Pons (tissue), 1 donor: ENCODE measurements at regions not wholly inside any gene's neighbourhood (a gene's known extent, or its start where the extent isn't known, plus 50 kb on each side); places are given as distances from the start of the nearest gene placed in this dataset.
A peak's percentile ranks its signal among the peaks of the same experiment; 100 is the strongest.
"Not testable (repeated sequence)": the region's sequence is repeated elsewhere in the genome, so short reads cannot be mapped to it uniquely, and the experiment has no call there.

ENCODE experiments used
- DNase-seq: peaks from one replicate; pipeline ENCODE4 v3.0.0-alpha.2; 2016; ENCODE audit warnings: low spot score

DNA sequence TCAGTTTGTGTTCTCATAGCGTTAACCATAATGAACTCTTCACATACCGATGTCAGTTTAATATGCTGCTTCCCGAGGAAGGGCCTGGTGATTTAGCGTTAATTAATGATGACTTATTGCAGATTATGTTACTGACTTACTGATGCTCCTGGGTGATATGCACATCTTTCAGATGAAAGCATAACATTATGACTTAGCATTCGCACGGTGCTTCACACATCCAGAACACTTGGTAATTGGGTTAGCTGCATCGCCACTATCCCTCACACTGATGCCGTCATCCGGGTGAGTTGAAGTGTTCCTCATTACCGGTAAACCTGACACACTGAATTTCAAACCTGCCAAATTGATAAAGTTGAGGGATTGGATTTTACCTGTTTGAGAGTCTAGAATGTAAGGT lies 239.0 kb upstream of the PODXL start:
- no peak for DNase-seq

DNA sequence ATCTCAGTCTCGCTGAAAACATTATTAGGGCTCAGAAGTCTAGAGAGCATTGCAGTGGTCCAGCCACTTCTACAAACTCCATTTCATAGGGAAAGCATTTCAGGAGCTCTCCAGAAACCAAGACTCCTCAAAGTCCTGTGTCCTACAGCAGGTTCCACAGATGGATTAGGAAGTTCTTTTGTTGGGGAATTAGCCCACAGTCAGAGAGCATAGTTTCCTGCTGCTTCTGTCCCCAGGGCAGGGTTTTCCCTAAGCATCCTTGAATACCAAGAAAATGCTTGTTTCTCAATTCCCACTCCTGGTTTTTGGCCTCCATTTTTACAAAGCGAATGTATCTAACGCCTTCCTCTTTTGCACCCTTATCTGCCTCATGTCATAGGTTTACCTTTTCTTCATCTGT lies 235.9 kb upstream of the PODXL start:
- no peak for DNase-seq

DNA sequence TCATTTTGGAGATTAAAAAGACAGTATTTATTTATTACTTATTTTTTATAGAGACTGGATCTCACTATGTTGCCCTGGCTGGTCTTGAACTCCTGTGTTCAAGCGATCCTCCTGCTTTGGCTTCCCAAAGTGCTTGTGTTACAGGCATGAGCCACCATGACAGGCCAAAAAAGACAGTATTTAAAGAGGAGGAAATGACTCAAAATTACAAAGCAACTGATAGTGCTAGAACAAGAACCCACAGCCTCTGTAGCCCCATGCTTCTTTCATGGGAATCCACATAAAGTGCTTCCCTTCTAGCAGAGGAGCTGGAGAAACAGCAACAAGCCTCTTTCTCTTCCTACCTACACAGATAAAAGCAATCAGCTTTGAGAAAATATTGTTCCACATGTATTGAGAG lies 230.7 kb upstream of the PODXL start:
- no peak for DNase-seq

DNA sequence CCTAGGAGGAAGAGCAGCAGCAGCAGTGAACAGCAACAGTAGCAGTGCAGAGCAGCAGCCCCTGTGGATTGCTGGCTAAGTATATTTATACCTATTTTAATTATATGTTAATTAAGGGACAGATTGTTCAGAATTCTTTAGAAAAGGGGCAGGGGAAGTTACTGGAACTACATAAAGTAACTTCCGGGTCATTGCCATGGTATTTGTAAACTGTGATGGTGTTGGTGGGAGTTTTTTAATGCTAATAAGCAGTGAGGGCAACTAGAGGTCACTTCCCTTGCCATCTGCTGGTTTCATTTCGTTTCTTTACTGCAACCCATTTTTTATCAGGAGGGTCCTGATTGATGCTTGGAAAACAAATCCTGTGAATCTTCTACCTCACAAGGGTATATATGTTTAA lies 229.8 kb upstream of the PODXL start:
- no peak for DNase-seq

DNA sequence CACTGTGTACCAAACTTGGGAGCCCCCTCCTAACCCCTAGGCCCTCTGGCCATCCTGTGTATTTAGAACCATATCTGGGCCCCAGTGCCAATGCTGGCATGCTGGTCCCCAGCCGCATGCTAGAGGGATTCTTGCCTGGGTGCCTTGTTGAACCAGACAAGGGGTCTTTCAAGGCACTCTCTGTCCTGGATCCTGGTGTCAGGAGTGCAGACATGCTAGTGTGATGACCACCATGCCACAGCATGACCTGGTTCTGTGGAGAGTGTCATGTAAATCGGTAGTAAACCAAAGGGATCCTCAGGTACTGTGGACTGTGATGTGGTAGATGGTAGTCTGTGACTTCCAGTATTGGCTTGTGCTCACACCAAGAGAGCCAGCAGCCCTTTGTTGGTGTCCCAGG lies 222.2 kb upstream of the PODXL start:
- DNase-seq = no peak

DNA sequence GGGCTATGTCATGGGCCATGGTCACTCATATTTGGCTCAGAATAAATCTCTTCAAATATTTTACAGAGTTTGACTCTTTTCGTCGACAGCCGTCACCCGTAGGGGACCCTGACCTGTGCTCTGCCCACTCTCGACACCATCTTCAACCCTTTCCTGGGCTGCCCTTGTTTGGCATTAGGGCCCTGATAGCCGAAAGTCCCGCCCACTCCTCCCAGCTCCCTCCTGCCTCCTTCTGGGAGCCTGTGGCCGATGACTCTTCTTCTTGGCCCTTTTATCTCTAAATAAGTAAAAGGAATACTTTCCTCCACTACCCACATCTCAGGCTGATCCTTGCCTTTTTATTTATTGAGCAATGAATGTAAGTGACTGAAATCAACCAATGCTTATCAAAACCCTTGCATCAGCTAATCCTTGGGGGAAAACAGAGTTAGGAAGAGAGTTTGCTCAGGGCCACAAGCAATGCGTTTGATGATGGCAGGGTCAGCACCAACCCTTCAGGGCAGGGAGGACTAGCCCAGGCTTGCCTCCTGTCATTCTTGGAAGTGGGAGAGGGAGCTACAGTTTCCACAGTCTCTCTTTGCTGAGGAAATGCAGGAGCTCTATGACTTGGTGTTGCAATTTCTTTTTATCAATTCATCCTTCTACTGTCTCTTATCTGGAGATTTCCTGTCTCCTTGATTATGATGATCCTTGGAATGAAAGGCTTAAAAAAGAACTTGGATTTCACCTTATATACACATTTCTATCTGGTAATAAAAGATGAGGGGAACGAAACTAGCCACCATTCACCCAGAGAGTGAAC lies 218.2 kb upstream of the PODXL start:
- DNase-seq = no peak

DNA sequence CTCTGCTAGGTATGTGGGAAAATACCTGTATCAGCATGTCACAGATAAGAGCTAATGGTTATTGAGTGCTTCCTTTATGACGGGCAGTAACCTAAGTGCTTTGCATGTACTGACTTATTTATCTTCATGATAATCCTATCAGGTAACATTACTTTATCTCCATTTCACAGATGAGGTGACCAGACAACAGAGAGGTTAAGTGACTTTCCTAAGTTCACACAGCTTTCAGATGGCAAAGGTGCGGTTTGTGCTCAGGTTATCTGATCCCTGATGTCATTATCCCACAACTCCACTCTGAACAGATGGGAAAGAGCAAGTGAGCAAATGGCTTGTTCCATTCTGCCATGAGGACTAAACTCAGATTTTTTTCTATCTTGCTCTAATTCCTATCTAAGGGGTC lies 217.0 kb upstream of the PODXL start:
- DNase-seq = no peak

DNA sequence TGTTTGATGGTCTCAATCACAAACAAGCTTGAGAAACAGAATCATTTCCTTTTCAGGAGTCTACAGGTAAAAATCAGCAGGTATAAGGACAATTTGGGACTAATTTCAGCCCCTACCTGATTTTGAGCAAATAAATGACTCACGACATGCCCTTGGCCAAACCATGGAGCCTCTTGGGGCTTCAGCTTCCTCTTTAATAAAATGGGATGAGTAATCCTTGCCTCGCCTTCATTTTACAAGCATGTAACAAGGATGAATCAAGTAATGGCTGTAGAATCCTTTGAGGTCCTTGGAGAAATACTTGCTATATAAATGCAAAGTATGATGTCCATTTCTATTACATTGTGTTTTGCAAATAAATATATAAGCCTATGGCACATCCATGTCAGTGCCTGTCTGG lies 212.8 kb upstream of the PODXL start:
- no peak for DNase-seq

DNA sequence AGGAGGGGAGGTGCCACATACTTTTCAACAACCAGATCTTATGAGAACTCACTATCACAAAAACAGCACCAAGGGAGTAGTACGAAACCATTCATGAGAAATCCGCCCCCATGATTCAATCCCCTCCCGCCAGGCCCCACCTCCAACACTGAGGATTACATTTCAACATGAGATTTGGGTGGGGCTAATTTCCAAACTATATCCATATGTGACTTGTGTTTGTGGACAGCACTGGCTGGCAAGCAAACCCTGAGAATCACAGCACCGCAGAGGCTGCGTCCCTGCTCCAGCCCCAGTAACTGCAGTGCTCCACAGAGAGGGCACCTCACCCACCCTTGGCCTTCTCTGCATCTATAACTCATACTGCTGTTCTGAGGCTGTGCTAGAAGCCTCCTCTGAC lies 211.2 kb upstream of the PODXL start:
- DNase-seq = no peak

DNA sequence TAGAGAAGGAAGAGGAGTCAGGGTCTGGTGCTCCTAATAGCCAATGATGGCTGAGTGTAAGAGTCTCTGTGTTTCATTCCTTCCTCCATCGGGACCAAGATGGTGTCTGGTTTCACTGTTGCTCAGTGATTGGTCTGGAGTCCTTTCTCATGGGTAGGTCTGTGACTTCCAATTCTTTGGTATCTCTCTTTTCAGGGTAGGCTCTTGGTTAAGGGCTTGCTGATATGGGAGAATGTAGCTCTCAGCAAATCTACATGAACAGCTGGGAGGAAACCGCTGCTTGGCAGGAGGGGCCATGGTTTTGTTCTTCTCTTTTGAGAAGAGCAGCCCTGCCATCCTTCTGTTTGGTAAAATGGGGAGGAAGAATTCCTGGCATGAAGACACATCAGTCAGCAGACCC lies 209.1 kb upstream of the PODXL start:
- DNase-seq = no peak

DNA sequence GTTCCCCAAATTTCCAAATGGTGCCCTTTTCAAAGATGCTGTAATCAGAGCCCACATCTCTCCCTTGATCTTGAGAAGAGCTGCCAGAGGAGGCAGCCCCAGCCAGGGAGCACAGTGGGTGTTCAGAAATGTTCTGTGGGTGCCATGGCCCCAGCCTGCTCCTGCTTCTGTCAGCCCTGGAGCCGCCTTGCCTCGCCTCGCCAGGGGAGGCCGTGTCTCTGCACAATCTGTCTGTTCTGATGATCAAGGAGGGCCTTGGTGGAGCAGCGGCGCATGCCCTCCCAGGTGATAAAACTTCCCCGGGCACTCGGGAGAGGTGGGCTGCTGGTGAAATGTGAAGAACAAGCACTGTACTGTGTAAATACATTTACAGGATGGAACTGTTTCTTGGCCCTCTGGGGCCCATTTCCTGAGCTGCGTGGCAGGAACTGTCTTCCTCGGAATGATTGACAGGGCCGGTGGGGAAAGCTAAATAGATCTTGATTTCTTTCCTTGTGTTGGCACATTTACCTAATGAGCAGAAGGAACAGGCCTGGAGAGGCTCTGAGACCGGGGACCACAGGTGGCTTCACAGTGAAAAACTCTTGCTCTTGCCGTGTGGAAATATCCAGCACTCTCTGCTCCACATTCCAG lies 207.8 kb upstream of the PODXL start:
- DNase-seq = no peak

DNA sequence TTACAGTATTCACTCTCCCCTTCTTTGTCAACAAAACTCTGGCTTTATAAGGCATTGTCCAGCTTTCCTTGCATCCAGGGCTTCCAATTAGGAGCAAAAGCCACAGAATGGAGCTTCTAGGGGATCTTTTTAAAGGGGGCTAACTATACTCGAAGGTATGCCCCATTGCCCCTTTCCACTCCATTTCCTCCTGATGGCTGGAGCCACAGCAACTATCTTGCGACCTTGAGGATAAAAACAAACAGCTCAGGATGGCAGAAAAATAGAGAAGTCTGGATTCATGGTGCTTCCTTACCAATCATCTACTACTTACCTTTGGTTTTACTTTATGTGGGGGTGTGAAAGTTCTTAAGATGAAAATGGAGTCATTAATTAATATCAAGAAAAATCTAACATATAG lies 206.3 kb upstream of the PODXL start:
- DNase-seq = no peak

DNA sequence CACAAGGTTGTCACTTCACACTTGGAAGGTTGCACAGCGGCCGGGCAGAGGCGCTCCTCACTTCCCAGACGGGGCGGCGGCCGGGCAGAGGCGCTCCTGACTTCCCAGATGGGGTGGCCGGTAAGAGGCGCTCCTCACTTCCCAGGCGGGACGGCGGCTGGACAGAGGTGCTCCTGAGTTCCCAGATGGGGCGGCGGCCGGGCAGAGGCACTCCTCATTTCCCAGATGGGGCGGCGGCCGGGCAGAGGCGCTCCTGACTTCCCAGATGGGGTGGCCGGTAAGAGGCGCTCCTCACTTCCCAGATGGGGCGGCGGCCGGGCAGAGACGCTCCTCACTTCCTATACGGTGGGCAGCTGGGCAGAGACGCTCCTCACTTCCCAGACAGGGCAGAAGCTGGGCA lies 199.4 kb upstream of the PODXL start:
- not testable (repeated sequence) for DNase-seq

DNA sequence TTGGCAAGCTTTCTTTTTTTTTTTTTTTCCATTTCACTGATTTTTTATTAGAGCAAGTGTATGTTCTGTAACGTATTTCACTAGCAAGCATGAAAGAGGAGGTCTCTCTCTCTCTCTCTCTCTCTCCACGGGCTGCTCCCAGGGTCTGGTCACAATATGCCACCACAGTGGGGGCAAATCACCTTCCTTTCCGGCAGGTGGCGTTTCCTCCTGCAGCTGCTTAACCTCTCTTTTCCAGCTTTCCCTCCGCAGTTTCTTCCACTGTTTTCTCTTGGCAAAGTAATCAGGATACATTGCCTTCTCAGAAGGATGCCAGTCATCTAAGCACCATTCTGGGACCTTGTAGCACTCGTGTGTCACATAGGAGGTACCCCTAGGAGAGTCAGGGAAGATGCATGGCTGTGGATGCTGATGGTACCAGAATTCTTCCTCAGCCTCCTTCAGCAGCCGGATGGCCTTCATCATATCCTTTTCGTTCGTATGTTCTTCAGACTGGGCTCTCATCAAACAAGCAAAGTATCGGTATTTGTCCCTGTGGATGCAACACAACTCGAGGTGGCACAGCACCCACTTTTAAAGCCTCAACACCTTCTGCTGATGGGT lies 197.3 kb upstream of the PODXL start:
- DNase-seq = no peak

DNA sequence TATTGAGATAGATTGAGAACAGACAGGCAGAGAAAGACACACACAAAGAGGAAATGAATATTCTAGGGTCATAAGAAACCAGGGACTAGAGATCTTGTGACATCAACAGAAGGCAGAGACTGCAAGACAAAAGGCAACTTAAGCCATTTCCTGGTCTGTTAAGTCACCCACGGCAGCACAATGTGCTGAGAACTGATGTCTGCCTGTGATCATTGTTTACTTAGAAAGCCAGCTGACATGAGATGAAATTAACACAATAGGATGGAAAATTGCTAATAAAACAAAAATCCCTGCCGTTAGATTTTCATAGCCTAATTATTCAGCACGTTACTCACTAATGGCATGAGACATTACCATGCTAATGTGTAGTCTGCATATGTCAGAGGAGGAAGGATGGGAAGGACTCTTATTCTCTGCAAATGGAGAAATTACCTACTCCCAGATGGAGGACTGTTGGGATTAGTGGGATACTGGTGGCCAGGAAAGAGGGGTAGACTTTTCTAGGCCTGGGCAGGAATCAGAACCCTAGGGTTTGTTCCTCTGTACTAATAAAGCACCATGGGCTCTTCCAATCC lies 191.3 kb upstream of the PODXL start:
- DNase-seq = no peak

DNA sequence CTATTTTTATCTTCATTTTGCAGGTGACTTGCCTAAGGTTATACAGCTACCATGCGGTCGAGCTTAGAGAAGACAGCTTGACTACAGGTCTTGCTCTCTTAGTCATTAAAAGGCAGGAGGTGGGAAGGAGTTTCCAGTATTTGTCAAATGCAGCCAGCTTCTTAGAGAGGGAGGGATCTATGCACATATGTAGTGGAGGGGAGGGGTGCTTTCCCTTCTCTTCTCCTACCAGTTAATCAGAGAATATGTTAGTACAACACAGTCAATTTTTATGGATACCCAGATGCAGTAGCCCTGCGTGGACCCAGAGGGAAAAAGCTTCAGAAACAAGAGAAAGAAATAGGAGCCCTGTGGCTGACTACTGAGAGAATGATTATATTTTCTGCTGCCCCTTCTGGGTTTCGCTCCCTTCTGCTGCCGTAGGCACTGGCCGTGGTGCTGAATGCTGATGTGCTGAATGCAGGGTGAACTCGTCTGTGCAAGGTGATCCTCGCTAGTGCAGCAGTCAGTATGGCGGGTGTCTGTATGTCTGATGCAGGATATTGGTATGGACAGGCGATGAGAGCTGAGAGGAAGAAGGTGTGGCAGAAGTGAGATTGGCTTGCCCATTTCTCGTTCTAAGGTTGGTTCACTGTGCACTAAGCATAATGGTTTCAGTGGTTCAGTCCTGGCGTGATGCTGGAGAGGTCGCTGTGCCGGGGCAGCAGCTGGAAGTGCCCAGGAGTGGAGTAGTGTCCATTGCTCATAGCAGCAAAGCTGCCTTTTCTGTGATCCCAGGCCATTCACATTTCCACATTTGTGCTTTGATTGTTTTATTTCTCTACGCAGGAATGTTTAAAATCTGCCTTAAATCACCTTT lies 189.2 kb upstream of the PODXL start:
- no peak for DNase-seq

DNA sequence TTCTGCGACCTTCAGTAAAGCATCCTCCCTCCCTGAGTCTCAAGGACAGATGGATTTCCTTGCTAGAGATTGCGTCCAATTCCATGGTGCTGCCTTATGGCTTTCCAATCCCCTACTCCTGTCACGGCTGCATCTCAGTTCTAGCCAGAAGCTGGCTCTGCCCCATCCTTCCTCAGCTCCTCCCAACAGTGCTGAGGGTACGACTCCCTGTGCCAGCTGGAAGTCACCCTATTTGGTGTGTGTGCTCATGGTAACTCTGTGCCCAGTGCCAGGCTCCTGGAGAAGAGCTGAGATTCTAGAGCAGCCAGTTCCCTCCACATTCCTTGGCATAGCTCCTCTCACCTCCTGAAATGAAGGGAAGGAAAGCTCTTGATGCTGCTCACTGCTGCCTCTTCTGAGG lies 185.0 kb upstream of the PODXL start:
- peak; percentile 25 for DNase-seq

DNA sequence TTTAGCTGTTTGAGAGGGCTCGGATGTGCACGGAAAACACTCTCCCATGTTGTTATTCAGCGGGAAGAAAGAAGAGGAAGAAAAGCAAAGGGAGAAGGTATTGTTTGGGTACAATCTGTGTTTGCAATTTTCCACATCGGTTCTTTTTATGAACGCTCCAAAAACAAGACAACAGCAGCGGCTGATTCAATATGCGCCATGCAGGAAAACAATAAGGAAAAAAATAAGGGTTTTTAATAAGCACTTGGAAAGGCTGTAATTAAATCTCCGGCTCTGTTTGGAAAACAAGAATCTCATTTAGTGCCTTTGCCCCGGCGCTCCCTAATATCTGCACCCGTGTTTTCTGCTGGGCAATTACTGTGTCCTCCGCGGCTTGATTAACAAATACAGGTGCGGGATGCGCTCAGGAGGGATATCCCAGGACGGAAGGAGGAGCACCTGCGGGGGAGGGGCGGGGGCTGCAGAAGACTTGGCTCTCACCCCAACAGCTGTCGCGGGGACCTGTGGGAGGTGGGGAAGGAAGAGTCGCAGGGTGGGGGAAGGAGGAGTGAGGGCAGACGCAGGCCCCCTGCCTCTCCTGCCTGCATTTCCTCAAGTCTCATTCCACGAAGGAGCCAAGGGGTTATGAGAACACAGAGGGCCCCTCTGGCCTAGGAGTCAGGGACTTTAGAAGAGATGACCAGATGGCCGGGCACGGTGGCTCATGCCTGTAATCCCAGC lies 181.5 kb upstream of the PODXL start:
- no peak for DNase-seq

DNA sequence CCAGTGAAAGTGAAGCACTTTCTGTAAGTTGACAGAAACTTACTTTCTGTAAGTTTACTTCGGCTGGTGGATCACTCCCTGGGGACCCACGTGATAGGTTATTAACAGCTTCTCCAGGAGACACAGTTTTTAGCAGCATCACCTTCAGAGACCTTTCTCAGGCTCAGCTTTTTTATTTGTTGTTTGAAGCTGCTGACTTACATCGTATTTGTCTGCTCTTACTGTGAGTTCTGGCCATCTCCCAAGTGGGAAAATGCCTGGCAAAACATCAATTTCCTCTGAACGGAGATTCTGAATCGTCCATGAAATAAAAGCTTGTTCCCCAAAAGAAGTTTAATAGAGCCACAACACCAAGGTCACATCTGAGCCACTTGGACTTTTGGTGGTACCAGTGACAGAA lies 178.7 kb upstream of the PODXL start:
- no peak for DNase-seq

DNA sequence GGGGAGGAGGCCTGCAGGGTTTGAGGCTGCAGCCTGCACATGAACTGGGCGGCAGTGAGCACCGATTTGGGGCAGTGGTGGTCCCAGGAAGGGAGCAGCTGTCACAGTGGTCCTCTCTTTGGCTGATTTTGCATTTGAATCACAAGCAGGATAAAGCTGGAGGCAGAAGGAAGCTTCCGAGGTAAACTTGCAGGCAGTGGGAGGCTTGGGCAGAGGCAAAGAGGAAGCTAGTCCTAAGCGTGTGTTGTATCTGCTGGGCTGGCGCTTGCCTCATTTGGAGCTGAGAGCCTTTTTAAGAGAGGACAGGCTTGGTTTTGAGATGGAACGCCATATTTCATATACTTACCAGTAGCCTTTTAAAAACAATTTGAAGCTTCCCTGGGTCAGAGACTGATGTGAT lies 177.2 kb upstream of the PODXL start:
- no peak for DNase-seq

DNA sequence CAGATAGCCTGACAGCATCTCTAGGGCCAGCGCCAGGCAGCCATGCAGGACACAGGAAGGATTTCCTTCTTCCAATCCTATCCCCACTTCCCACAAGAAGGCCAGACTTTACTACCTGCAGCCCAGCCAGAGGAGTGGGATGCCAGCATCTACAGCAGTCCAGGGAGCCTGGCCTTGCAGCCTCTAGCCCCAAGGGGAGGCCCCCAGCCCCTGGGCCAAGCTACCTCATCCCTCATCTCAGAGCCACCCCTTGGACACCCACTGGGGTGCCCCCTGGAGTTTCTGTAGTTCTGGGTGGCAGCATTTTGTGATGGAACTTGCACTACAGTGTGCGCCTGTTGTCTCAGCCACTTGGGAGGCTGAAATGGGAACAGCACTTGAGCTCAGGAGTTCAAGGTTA lies 170.8 kb upstream of the PODXL start:
- no peak for DNase-seq

DNA sequence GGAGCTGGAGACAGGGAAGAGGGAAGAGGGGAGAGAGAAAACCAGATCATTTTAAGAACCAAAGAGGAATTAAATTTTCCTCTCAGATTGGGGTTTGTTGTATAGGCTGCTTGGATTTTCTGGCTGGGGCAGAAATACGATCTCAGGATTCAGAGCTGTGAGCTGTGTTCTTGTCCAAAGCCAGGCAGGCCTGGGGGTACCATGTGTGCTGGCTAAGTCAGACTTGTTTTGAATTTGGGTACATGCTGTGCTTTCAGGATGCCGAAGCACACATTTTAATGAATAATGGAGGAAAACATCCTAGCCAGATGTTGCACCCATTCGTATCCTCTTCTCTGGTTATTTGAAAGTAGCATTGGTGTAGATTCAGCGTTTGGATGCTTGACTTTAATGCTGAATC lies 170.3 kb upstream of the PODXL start:
- DNase-seq = no peak
